ENCODE measurements at regions not wholly inside any gene's neighbourhood (a gene's known extent, or its start where the extent isn't known, plus 50 kb on each side); places are given as distances from the start of the nearest gene placed in this dataset.

- no peak for TF ChIP-seq MAX (IDR thresholded peaks at IDR 0.05)
- no peak for TF ChIP-seq TEAD4 (IDR thresholded peaks at IDR 0.05)
- no peak for TF ChIP-seq ZBTB7A (IDR thresholded peaks at IDR 0.05; ENCODE audit: low read depth)
- TF ChIP-seq EGR1 (IDR thresholded peaks at IDR 0.05) = no peak
- no peak for TF ChIP-seq TAF1 (IDR thresholded peaks at IDR 0.05; ENCODE audit: low read depth)
- TF ChIP-seq CEBPB (IDR thresholded peaks at IDR 0.05) = no peak
- TF ChIP-seq EP300 (IDR thresholded peaks at IDR 0.05; ENCODE audit: borderline replicate concordance) = no peak
Measured at GRCh38 chr2:42924418-42924886, 132.1 kb upstream of the HAAO start.

Data from Ishikawa (cell line).